Fibroblast of mammary gland (primary cell): ENCODE measurements at regions not wholly inside any gene's neighbourhood (a gene's known extent, or its start where the extent isn't known, plus 50 kb on each side); places are given as distances from the start of the nearest gene placed in this dataset.

Source experiments
- DNase-seq: peaks from one replicate; pipeline ENCODE4 v3.0.0-alpha.2; 2010; ENCODE audit warnings: low read depth
- H3K4me3 ChIP-seq: 2 replicates; pipeline ENCODE4 v1.5.1; 2011; ENCODE audit warnings: low read depth, mild to moderate bottlenecking, low read length, moderate library complexity; ENCODE audit not compliant: control insufficient read depth
- CTCF ChIP-seq: conservative IDR thresholded peaks from 2 replicates; pipeline ENCODE4 v1.5.1; 2011; ENCODE audit warnings: low read depth, low read length, inconsistent platforms; ENCODE audit not compliant: control insufficient read depth, insufficient read depth

GRCh38 chr7:380139-380485 lies 90.1 kb downstream of the FOXL3 start:
- no peak for DNase-seq
- no peak for TF ChIP-seq CTCF
- H3K4me3 ChIP-seq: no peak overlapping the region

- DNase-seq: no peak
- TF ChIP-seq CTCF: no peak
These were observed 90.8 kb downstream of the FOXL3 start for GRCh38 chr7:380711-381210.

GRCh38 chr7:381211-382042 lies 91.5 kb downstream of the FOXL3 start:
- no peak overlapping the region for H3K4me3 ChIP-seq
- no peak for TF ChIP-seq CTCF
- no peak for DNase-seq

More at GRCh38 chr7:380711-381210, 90.8 kb downstream of the FOXL3 start:
- H3K4me3 ChIP-seq: no peak overlapping the region

GRCh38 chr7:382043-382400 lies 92.1 kb downstream of the FOXL3 start:
- H3K4me3 ChIP-seq: no peak overlapping the region
- DNase-seq: no peak
- TF ChIP-seq CTCF: no peak

GRCh38 chr7:386385-386784 lies 96.4 kb downstream of the FOXL3 start:
- no peak for TF ChIP-seq CTCF
- DNase-seq: no peak
- no peak overlapping the region for H3K4me3 ChIP-seq

- no peak overlapping the region for H3K4me3 ChIP-seq
- no peak for TF ChIP-seq CTCF
- DNase-seq: no peak
These were observed 97.4 kb downstream of the FOXL3 start for GRCh38 chr7:387132-388022.
